Neural crest cell (in vitro differentiated cells): ENCODE measurements at regions not wholly inside any gene's neighbourhood (a gene's known extent, or its start where the extent isn't known, plus 50 kb on each side); places are given as distances from the start of the nearest gene placed in this dataset.

Experiments
- DNase-seq: peaks from one replicate; pipeline ENCODE4 v3.0.0; 2021; ENCODE audit warnings: low read depth, mixed read lengths, low spot score
- H3K27ac Mint-ChIP-seq: one replicate; pipeline ENCODE4 v1.8.0; 2021; ENCODE audit warnings: mild to moderate bottlenecking, mixed read lengths; ENCODE audit not compliant: unreplicated experiment
- H3K27me3 Mint-ChIP-seq: 2 replicates; pipeline ENCODE4 v1.8.0; 2021; ENCODE audit warnings: low read depth, mild to moderate bottlenecking, mixed read lengths
- H3K36me3 Mint-ChIP-seq: 2 replicates; pipeline ENCODE4 v1.8.0; 2021; ENCODE audit warnings: low read depth, mild to moderate bottlenecking, mixed read lengths
- H3K4me1 Mint-ChIP-seq: 2 replicates; pipeline ENCODE4 v1.8.0; 2021; ENCODE audit warnings: mixed read lengths
- H3K4me3 Mint-ChIP-seq: one replicate; pipeline ENCODE4 v1.8.0; 2021; ENCODE audit warnings: mild to moderate bottlenecking, mixed read lengths
- H3K9me3 Mint-ChIP-seq: 2 replicates; pipeline ENCODE4 v1.8.0; 2021; ENCODE audit warnings: mixed read lengths
- CTCF ChIP-seq: fragments of 200-600 bp; sonication (generic); conservative IDR thresholded peaks from 2 replicates; pipeline ENCODE4 v1.5.0; 2021; ENCODE audit warnings: antibody characterized with exemption, mild to moderate bottlenecking

GRCh38 chr14:61184112-61184511, 97.0 kb downstream of the TMEM30B start:
- no peak for TF ChIP-seq CTCF
- peaks cover 3% of the 10 kb centered on the region for H3K27me3 Mint-ChIP-seq

GRCh38 chr14:61183196-61183885, 97.8 kb downstream of the TMEM30B start:
- Mint-ChIP-seq H3K9me3 (peaks cover 6% of the 10 kb centered on the region), H3K27me3 (peaks cover 2% of the 10 kb centered on the region), H3K27ac (no peak overlapping the region), H3K4me3 (no peak overlapping the region), H3K4me1 (peaks cover 21% of the 10 kb centered on the region), H3K36me3 (no peaks in the 10 kb centered on the region)
- DNase-seq = no peak
- no peak for TF ChIP-seq CTCF

More at GRCh38 chr14:61184112-61184511, 97.0 kb downstream of the TMEM30B start:
- peaks cover 15% of the 10 kb centered on the region for H3K4me1 Mint-ChIP-seq
- peaks cover 2% of the 10 kb centered on the region for H3K9me3 Mint-ChIP-seq
- DNase-seq = no peak
- H3K27ac Mint-ChIP-seq = no peak overlapping the region
- no peaks in the 10 kb centered on the region for H3K36me3 Mint-ChIP-seq
- no peak overlapping the region for H3K4me3 Mint-ChIP-seq

DNA sequence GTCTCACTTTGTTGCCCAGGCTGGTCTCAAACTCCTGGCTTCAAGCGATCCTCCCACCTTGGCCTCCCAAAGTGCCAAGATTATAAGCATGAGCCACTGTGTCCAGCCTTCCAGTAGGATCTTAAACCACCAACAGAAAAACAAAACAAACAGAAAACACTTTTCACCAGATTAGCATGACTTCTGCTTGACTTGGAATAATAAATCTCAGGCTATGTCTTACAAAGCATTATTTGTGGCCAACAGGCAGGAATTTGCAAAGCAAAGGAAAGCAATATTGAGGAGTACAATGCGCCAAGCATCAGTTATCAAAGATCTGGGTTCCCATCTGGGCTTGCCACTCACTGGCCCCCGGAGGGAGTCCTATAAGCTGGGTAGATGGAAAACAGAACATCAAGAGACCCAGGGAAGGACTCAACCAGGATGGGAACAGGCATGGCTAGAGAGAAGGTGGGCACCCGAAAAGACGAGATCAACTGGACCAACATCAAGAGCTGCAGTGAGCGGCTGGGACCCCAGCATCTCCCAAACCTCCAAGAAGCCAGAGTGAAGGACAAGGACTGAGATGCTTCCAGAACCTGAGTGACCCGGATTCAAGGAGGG, 101.2 kb downstream of the TMEM30B start:
- Mint-ChIP-seq H3K36me3 (no peaks in the 10 kb centered on the region), H3K27ac (no peak overlapping the region), H3K27me3 (peaks cover 2% of the 10 kb centered on the region), H3K4me1 (peaks cover 20% of the 10 kb centered on the region), H3K4me3 (no peak overlapping the region), H3K9me3 (peaks cover 6% of the 10 kb centered on the region)
- DNase-seq = no peak
- TF ChIP-seq CTCF = no peak

DNA sequence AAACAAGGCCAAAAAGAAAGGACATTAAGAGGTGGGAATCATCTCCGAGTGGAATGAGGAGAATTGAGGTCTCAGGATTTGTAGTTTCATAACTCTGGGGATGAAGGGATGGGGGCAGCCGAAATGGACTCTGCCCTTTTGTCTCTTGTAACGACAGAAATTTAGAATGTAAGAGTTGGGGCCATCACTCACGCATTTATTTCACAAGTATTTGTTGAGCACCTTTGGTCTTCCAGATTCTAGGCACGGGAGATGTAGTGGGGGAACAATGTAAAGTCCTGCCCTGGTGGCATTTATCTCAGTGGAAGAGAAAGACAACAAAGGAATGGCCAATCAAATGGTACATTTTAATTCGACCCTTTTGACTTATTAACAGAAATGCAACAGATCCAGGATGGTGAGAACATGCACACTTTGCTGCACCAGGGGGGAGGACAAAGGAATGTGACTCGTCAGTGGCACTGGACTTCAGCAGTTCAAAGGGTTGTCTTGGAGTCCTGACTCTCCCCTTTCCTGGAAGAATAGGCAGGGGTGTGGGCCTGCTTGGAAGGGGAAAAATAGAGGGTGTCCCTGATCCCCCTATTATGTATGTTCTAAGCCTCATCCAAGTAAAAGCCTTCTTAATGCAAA, 102.0 kb downstream of the TMEM30B start:
- peaks cover 2% of the 10 kb centered on the region for H3K27me3 Mint-ChIP-seq

More for the DNA sequence above, 102.0 kb downstream of the TMEM30B start:
- DNase-seq = no peak
- H3K4me1 Mint-ChIP-seq = peaks cover 20% of the 10 kb centered on the region
- H3K36me3 Mint-ChIP-seq = no peaks in the 10 kb centered on the region
- TF ChIP-seq CTCF = no peak
- H3K4me3 Mint-ChIP-seq = no peak overlapping the region
- H3K9me3 Mint-ChIP-seq = peaks cover 6% of the 10 kb centered on the region
- H3K27ac Mint-ChIP-seq = no peak overlapping the region
